Panc1 (cell line): ENCODE measurements at regions not wholly inside any gene's neighbourhood (a gene's known extent, or its start where the extent isn't known, plus 50 kb on each side); places are given as distances from the start of the nearest gene placed in this dataset.

Experiments used
- ATAC-seq: fragments of 200-7000 bp; cut with Tn5 transposase; 2 replicates; pipeline ENCODE4 v1.9.1; 2020; ENCODE audit warnings: mild to moderate bottlenecking, moderate library complexity
- BruUV-seq: library from RNA; stranded (reverse); fragments of 400-500 nt; replicated peaks from 2 replicates; lab custom pipeline; 2021; lab: Mats Ljungman, UMichigan
- CTCF ChIA-PET: fragments of 300-600 bp; sonication (Branson Sonifier 250); formaldehyde crosslinking; loops from one replicate; lab custom pipeline; 2022; ENCODE audit warnings: antibody characterized with exemption; lab: Charles Lee
- POLR2A ChIA-PET: fragments of 300-600 bp; sonication (Branson Sonifier 250); formaldehyde crosslinking; loops from one replicate; lab custom pipeline; 2022; ENCODE audit warnings: antibody characterized with exemption; lab: Charles Lee
- DNase-seq: peaks from one replicate; pipeline ENCODE4 v3.0.0-alpha.2; 2010; ENCODE audit warnings: low read depth, low spot score
- H3K27ac ChIP-seq: 2 replicates; pipeline ENCODE4 v1.5.1; 2011; ENCODE audit warnings: mild to moderate bottlenecking, low read length, inconsistent platforms
- H3K27me3 ChIP-seq: fragments of 200-500 bp; sonication (Bioruptor generic); 2 replicates; pipeline ENCODE4 v1.6.0; 2014; ENCODE audit warnings: low read length, inconsistent platforms; ENCODE audit not compliant: control insufficient read depth, insufficient read depth
- H3K36me3 ChIP-seq: fragments of 200-500 bp; sonication (Bioruptor generic); 2 replicates; pipeline ENCODE4 v1.5.1; 2014; ENCODE audit warnings: inconsistent platforms, mild to moderate bottlenecking, low read length, moderate library complexity; ENCODE audit not compliant: control insufficient read depth, insufficient read depth
- H3K4me1 ChIP-seq: 2 replicates; pipeline ENCODE4 v1.5.1; 2011; ENCODE audit warnings: inconsistent platforms, mild to moderate bottlenecking, low read length, moderate library complexity; ENCODE audit not compliant: control insufficient read depth, insufficient read depth
- H3K4me3 ChIP-seq, 2 experiments: 2 replicates each; pipeline ENCODE4 v1.5.1; 2011 to 2012; ENCODE audit warnings: low read depth in 2 of 2, low read length in 2 of 2, mild to moderate bottlenecking in 2 of 2, inconsistent platforms in 1 of 2, moderate library complexity in 1 of 2
- H3K9me3 ChIP-seq: fragments of 200-500 bp; sonication (Bioruptor generic); 2 replicates; pipeline ENCODE4 v1.5.1; 2014; ENCODE audit warnings: low read depth, mild to moderate bottlenecking, inconsistent platforms, low read length, moderate library complexity; ENCODE audit not compliant: control insufficient read depth, insufficient read depth
- POLR2AphosphoS5 ChIP-seq: IDR thresholded peaks from 2 replicates; pipeline ENCODE4 v1.6.1; 2012; ENCODE audit warnings: mild to moderate bottlenecking, low read depth, low read length, moderate library complexity
- SIN3A ChIP-seq: IDR thresholded peaks from 2 replicates; pipeline ENCODE4 v1.6.1; 2012; ENCODE audit warnings: low read depth, mild to moderate bottlenecking, low read length, moderate library complexity, borderline replicate concordance; ENCODE audit not compliant: insufficient read depth
- TCF7L2 ChIP-seq: IDR thresholded peaks from 2 replicates; pipeline ENCODE4 v1.6.1; 2011; ENCODE audit warnings: mild to moderate bottlenecking, low read depth, low read length, inconsistent platforms
- in situ Hi-C: cut with HindIII; loops from 2 replicates; pipeline ENCODE4 v1.10.0; 2016; ENCODE audit warnings: low sequenced_read_pairs, low pct_unique_long_range_greater_than_20kb
- intact Hi-C: fragments of 100-400 bp; cut with micrococcal nuclease; formaldehyde crosslinking; loops from one replicate; pipeline ENCODE4 v1.10.0; 2022; ENCODE audit not compliant: unreplicated experiment
- TF ChIP-seq, protein P1 (sequence below), 2 experiments: IDR thresholded peaks; 2 replicates each; pipeline ENCODE4 v1.6.1; 2011 to 2012; ENCODE audit warnings: low read depth in 2 of 2, control low read depth in 1 of 2, low read length in 1 of 2, mild to moderate bottlenecking in 1 of 2, moderate library complexity in 1 of 2; ENCODE audit not compliant: insufficient read depth in 1 of 2
- TF ChIP-seq, protein P2 (sequence below): fragments of 450-650 bp; IDR thresholded peaks from 2 replicates; pipeline ENCODE4 v1.5.1; 2017; ENCODE audit warnings: mild to moderate bottlenecking

DNA sequence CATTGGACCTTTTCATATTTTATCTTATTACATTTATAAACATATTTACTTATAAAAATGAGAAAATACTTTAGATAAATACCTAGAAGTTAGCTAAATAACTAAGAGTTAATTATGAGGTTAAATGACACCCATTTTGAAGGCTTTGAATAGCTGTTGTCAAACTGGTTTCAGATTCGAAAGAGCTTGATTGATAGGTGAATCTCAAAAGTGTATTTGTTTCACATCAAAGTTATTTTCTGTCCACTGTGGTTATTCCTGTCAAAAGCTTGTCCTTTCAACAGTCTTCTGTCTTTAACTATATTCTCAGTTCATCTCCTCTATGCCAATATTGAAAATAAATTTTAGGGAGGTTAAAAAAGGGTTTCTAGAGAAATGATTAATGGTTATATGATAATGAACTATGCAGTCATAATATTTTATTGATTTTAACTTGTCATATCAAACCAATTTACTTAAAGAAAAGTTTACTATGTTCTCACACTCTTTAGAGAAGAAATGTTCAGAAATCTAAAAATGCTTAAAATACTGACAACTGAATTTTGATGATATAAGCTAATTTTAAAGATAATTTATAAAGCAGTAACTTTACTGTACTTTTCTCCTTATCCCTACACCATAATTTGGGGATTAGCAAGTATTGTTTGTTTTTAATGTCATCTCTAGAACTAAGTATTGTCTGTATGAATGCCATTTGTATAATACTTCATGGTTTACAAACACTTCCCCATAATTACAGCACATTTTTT is 72.0 kb upstream of the FOXP2 start:
- ChIA-PET CTCF (no interaction called here), POLR2A (no interaction called here)
- H3K27ac ChIP-seq, result no peak overlapping the region
- no peaks in the 10 kb centered on the region for H3K27me3 ChIP-seq
- ATAC-seq (no peak), DNase-seq (no peak)
- H3K4me3 ChIP-seq, result no peak overlapping the region
- no peak for TF ChIP-seq TCF7L2
- TF ChIP-seq SIN3A, result no peak
- TF ChIP-seq, protein P1, sequence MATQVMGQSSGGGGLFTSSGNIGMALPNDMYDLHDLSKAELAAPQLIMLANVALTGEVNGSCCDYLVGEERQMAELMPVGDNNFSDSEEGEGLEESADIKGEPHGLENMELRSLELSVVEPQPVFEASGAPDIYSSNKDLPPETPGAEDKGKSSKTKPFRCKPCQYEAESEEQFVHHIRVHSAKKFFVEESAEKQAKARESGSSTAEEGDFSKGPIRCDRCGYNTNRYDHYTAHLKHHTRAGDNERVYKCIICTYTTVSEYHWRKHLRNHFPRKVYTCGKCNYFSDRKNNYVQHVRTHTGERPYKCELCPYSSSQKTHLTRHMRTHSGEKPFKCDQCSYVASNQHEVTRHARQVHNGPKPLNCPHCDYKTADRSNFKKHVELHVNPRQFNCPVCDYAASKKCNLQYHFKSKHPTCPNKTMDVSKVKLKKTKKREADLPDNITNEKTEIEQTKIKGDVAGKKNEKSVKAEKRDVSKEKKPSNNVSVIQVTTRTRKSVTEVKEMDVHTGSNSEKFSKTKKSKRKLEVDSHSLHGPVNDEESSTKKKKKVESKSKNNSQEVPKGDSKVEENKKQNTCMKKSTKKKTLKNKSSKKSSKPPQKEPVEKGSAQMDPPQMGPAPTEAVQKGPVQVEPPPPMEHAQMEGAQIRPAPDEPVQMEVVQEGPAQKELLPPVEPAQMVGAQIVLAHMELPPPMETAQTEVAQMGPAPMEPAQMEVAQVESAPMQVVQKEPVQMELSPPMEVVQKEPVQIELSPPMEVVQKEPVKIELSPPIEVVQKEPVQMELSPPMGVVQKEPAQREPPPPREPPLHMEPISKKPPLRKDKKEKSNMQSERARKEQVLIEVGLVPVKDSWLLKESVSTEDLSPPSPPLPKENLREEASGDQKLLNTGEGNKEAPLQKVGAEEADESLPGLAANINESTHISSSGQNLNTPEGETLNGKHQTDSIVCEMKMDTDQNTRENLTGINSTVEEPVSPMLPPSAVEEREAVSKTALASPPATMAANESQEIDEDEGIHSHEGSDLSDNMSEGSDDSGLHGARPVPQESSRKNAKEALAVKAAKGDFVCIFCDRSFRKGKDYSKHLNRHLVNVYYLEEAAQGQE (IDR thresholded peaks at IDR 0.05; ENCODE audit: insufficient read depth in 1 of 2, low read depth in 2 of 2, low read length in 1 of 2), result no peak
- TF ChIP-seq POLR2AphosphoS5, result no peak
- TF ChIP-seq, protein P2, sequence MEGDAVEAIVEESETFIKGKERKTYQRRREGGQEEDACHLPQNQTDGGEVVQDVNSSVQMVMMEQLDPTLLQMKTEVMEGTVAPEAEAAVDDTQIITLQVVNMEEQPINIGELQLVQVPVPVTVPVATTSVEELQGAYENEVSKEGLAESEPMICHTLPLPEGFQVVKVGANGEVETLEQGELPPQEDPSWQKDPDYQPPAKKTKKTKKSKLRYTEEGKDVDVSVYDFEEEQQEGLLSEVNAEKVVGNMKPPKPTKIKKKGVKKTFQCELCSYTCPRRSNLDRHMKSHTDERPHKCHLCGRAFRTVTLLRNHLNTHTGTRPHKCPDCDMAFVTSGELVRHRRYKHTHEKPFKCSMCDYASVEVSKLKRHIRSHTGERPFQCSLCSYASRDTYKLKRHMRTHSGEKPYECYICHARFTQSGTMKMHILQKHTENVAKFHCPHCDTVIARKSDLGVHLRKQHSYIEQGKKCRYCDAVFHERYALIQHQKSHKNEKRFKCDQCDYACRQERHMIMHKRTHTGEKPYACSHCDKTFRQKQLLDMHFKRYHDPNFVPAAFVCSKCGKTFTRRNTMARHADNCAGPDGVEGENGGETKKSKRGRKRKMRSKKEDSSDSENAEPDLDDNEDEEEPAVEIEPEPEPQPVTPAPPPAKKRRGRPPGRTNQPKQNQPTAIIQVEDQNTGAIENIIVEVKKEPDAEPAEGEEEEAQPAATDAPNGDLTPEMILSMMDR, result no peak
- in situ Hi-C loops (no loop called here), intact Hi-C loops (no loop called here)
- no TSS peak for BruUV-seq
- H3K9me3 ChIP-seq, result no peaks in the 10 kb centered on the region
- no peaks in the 10 kb centered on the region for H3K36me3 ChIP-seq
- no peaks in the 10 kb centered on the region for H3K4me1 ChIP-seq

DNA sequence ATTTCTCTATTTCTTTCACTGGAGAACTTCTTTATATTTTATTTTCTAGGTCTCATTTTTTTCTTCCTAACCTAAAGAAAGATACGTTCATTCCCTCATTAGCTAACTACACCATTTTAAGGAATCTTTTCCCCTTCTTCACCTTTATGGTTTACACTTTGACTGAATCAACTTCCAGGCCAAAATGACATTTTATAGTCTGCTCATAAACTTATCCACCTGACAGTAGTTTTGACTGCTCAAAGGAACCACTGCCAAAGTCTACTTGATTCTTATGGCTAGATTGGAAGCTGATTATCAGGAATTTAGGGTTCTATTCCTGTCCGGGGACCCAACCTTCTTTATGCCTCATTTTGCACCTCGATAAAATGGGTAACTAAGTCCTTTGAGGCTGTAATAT is 73.0 kb upstream of the FOXP2 start:
- no peak overlapping the region for H3K4me3 ChIP-seq
- H3K27ac ChIP-seq, result no peak overlapping the region
- TF ChIP-seq TCF7L2 (no peak), SIN3A (no peak), POLR2AphosphoS5 (no peak)
- TF ChIP-seq, protein P2, result no peak
- TF ChIP-seq, protein P1 (IDR thresholded peaks at IDR 0.05; ENCODE audit: insufficient read depth in 1 of 2, low read depth in 2 of 2, low read length in 1 of 2), result no peak
- ChIA-PET CTCF (no interaction called here), POLR2A (no interaction called here)
- in situ Hi-C loops, result no loop called here
- ATAC-seq (no peak), DNase-seq (no peak)
- intact Hi-C loops, result no loop called here
- BruUV-seq, result no TSS peak
- H3K27me3 ChIP-seq, result no peaks in the 10 kb centered on the region
- H3K4me1 ChIP-seq, result no peaks in the 10 kb centered on the region
- H3K36me3 ChIP-seq, result no peaks in the 10 kb centered on the region
- H3K9me3 ChIP-seq, result no peaks in the 10 kb centered on the region
